Brain microvascular endothelial cell (primary cell): ENCODE measurements at regions not wholly inside any gene's neighbourhood (a gene's known extent, or its start where the extent isn't known, plus 50 kb on each side); places are given as distances from the start of the nearest gene placed in this dataset.
"Not testable (repeated sequence)": the region's sequence is repeated elsewhere in the genome, so short reads cannot be mapped to it uniquely, and the experiment has no call there.

ENCODE experiments used
- DNase-seq: peaks from one replicate; pipeline ENCODE4 v3.0.0-alpha.2; 2020
- H3K27ac ChIP-seq: fragments of 250-450 bp; sonication (Bioruptor Pico); 2 replicates; pipeline ENCODE4 v1.5.1; 2020; ENCODE audit warnings: mild to moderate bottlenecking, moderate library complexity
- H3K27me3 ChIP-seq: fragments of 250-450 bp; sonication (Bioruptor Pico); replicated peaks from 2 replicates; pipeline ENCODE4 v1.5.1; 2020; ENCODE audit warnings: mild to moderate bottlenecking
- H3K36me3 ChIP-seq: fragments of 250-450 bp; sonication (Bioruptor Pico); replicated peaks from 2 replicates; pipeline ENCODE4 v1.5.1; 2020; ENCODE audit warnings: mild to moderate bottlenecking
- H3K4me3 ChIP-seq: 2 replicates; pipeline ENCODE4 v1.5.1; 2011; ENCODE audit warnings: low read depth, mild to moderate bottlenecking, control low read depth, low read length, moderate library complexity
- CTCF ChIP-seq: IDR thresholded peaks from 2 replicates; pipeline ENCODE4 v1.5.1; 2011; ENCODE audit warnings: low read depth, mild to moderate bottlenecking, moderate library complexity, low read length, control low read depth, inconsistent platforms; ENCODE audit errors: missing control alignments
- in situ Hi-C: cut with HindIII; loops from 2 replicates; pipeline ENCODE4 v1.10.0; 2017; ENCODE audit warnings: low sequenced_read_pairs, low pct_ligation_motif_present

GRCh38 chr7:124183649-124184048 is 150.8 kb upstream of the TMEM229A start:
- no peak overlapping the region for H3K4me3 ChIP-seq
- H3K27me3 ChIP-seq = no peaks in the 10 kb centered on the region
- in situ Hi-C loops = no loop called here
- H3K27ac ChIP-seq = no peak overlapping the region
- no peak for DNase-seq
- no peaks in the 10 kb centered on the region for H3K36me3 ChIP-seq
- no peak for TF ChIP-seq CTCF

GRCh38 chr7:124179641-124180040 is 146.8 kb upstream of the TMEM229A start:
- no peak for DNase-seq
- Histone ChIP-seq H3K27me3 (no peaks in the 10 kb centered on the region), H3K36me3 (no peaks in the 10 kb centered on the region), H3K4me3 (no peak overlapping the region), H3K27ac (no peak overlapping the region)
- in situ Hi-C loops = no loop called here
- TF ChIP-seq CTCF = no peak

GRCh38 chr7:124177891-124178290 is 145.0 kb upstream of the TMEM229A start:
- DNase-seq = no peak
- in situ Hi-C loops = no loop called here
- Histone ChIP-seq H3K4me3 (no peak overlapping the region), H3K27ac (no peak overlapping the region), H3K27me3 (no peaks in the 10 kb centered on the region), H3K36me3 (no peaks in the 10 kb centered on the region)
- TF ChIP-seq CTCF = no peak

GRCh38 chr7:124171812-124172211 is 138.9 kb upstream of the TMEM229A start:
- H3K36me3 ChIP-seq, H3K27ac ChIP-seq, H3K27me3 ChIP-seq, H3K4me3 ChIP-seq, in situ Hi-C loops, DNase-seq: not testable (repeated sequence)

- in situ Hi-C loops = no loop called here
- no peaks in the 10 kb centered on the region for H3K27me3 ChIP-seq
- peak; percentile 7 for DNase-seq
- peak; percentile 64 for TF ChIP-seq CTCF
- H3K4me3 ChIP-seq = no peak overlapping the region
- no peaks in the 10 kb centered on the region for H3K36me3 ChIP-seq
- H3K27ac ChIP-seq = no peak overlapping the region
Measured at GRCh38 chr7:124171068-124171467, 138.2 kb upstream of the TMEM229A start.

- no peaks in the 10 kb centered on the region for H3K27me3 ChIP-seq
- no peak for DNase-seq
- H3K27ac ChIP-seq = no peak overlapping the region
- no peak for TF ChIP-seq CTCF
- in situ Hi-C loops = no loop called here
- no peaks in the 10 kb centered on the region for H3K36me3 ChIP-seq
- H3K4me3 ChIP-seq = no peak overlapping the region
Measured at GRCh38 chr7:124168616-124169015, 135.7 kb upstream of the TMEM229A start.
